Kidney epithelial cell (primary cell): ENCODE measurements at regions not wholly inside any gene's neighbourhood (a gene's known extent, or its start where the extent isn't known, plus 50 kb on each side); places are given as distances from the start of the nearest gene placed in this dataset.

Experiments used
- DNase-seq: peaks from one replicate; pipeline ENCODE4 v3.0.0-alpha.2; 2010; ENCODE audit warnings: low read depth
- H3K27me3 ChIP-seq: 2 replicates; pipeline ENCODE4 v1.6.0; 2011; ENCODE audit warnings: low read length; ENCODE audit not compliant: control insufficient read depth, insufficient read depth
- H3K36me3 ChIP-seq: 2 replicates; pipeline ENCODE4 v1.5.1; 2011; ENCODE audit warnings: low read length; ENCODE audit not compliant: control insufficient read depth, insufficient read depth
- H3K4me3 ChIP-seq: 2 replicates; pipeline ENCODE4 v1.5.1; 2011; ENCODE audit warnings: low read depth, mild to moderate bottlenecking, control low read depth, low read length
- TF ChIP-seq, protein P1 (sequence below): IDR thresholded peaks from 2 replicates; pipeline ENCODE4 v1.5.1; 2011; ENCODE audit warnings: mild to moderate bottlenecking, moderate library complexity, low read length, control low read depth, inconsistent platforms; ENCODE audit not compliant: insufficient read depth, poor library complexity, severe bottlenecking

DNA sequence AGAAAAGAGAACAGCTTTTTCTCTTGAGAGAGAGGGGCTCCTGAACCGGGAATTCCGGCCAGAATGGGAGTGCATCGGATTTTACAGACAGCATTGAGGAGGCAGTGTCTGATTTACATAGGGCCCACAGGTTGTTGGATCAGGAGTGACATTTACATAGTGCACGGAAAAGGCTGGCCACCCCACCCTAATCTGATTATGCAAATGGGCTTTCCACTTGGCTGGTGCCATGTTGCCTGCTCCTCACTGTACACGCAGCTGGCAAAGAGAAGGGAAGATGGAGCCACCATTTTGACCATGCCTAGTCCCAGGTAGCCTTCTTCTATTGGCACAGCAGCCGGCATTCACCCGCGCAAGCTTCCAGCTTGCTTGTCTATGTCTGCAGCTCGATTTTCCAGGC lies 77.5 kb upstream of the FAM171A1 start:
- H3K27me3 ChIP-seq, result peaks cover 3% of the 10 kb centered on the region
- TF ChIP-seq, protein P1, sequence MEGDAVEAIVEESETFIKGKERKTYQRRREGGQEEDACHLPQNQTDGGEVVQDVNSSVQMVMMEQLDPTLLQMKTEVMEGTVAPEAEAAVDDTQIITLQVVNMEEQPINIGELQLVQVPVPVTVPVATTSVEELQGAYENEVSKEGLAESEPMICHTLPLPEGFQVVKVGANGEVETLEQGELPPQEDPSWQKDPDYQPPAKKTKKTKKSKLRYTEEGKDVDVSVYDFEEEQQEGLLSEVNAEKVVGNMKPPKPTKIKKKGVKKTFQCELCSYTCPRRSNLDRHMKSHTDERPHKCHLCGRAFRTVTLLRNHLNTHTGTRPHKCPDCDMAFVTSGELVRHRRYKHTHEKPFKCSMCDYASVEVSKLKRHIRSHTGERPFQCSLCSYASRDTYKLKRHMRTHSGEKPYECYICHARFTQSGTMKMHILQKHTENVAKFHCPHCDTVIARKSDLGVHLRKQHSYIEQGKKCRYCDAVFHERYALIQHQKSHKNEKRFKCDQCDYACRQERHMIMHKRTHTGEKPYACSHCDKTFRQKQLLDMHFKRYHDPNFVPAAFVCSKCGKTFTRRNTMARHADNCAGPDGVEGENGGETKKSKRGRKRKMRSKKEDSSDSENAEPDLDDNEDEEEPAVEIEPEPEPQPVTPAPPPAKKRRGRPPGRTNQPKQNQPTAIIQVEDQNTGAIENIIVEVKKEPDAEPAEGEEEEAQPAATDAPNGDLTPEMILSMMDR, result no peak
- no peak overlapping the region for H3K4me3 ChIP-seq
- no peak for DNase-seq
- H3K36me3 ChIP-seq, result no peaks in the 10 kb centered on the region

- TF ChIP-seq, protein P1, result no peak
- Histone ChIP-seq H3K4me3 (no peak overlapping the region), H3K36me3 (no peaks in the 10 kb centered on the region), H3K27me3 (peaks cover 3% of the 10 kb centered on the region)
- no peak for DNase-seq
Observed at GRCh38 chr10:15445006-15445390, 73.9 kb upstream of the FAM171A1 start.

GRCh38 chr10:15444105-15445005 lies 73.3 kb upstream of the FAM171A1 start:
- H3K36me3 ChIP-seq, result no peaks in the 10 kb centered on the region
- H3K27me3 ChIP-seq, result peaks cover 3% of the 10 kb centered on the region
- TF ChIP-seq, protein P1, result no peak
- H3K4me3 ChIP-seq, result no peak overlapping the region
- DNase-seq, result no peak

DNA sequence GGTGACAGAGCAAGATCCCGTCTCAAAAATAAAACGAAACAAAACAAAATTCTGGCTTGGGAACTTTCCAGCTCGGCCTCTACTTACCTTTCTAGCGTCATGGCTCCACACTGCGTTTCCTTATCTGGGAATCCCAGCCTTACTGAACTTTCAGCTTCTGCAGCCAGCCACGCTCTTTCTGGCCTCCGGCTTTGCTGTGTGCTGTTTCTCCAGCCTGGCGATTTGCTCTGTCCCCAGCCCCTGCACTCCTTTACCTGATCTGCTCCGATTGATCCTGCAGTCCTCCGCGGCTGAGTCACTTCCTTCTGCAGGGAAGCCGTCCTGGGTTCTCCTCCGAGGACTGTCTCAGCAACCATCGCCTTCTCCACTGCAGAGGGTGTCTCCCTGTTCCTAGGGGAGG lies 71.0 kb upstream of the FAM171A1 start:
- TF ChIP-seq, protein P1, result no peak
- H3K27me3 ChIP-seq, result no peaks in the 10 kb centered on the region
- H3K36me3 ChIP-seq, result no peaks in the 10 kb centered on the region
- H3K4me3 ChIP-seq, result no peak overlapping the region
- DNase-seq, result no peak

DNA sequence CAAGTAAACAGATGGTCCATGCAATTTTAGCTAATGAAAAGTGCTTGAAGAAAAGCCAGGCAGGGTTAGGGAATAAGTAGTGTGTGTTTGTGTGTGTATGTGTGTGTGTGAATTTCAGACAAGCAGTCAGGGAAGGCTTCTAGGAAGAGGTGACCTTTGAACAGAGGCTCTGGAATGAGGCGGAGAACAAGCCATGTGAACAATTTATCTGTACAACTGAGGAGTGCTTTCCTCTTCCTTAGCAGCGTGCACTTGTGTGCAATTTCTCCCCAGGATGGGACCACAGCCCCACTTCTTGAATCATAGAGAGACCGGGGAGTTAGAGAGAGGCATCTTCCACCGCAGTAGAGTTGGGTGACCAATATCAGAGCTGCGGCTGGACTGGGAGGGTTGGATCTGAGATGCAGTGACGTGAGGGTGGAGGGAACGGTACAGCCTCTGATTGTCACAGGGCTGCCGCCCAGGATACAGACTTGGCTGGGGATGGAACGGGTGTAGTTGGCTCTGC lies 69.2 kb upstream of the FAM171A1 start:
- no peak for DNase-seq
- Histone ChIP-seq H3K36me3 (no peaks in the 10 kb centered on the region), H3K27me3 (no peaks in the 10 kb centered on the region), H3K4me3 (no peak overlapping the region)
- TF ChIP-seq, protein P1, result no peak

GRCh38 chr10:15439341-15439842 lies 68.3 kb upstream of the FAM171A1 start:
- TF ChIP-seq, protein P1, result peak; percentile 53
- no peaks in the 10 kb centered on the region for H3K27me3 ChIP-seq
- DNase-seq, result no peak
- H3K36me3 ChIP-seq, result no peaks in the 10 kb centered on the region
- peak overlapping the region; percentile 13 for H3K4me3 ChIP-seq
